GM03348 (cell line): ENCODE measurements at regions not wholly inside any gene's neighbourhood (a gene's known extent, or its start where the extent isn't known, plus 50 kb on each side); places are given as distances from the start of the nearest gene placed in this dataset.

Experiments
- DNase-seq: peaks from one replicate; pipeline ENCODE4 v3.0.0; 2012; ENCODE audit warnings: low spot score

GRCh38 chr3:5304789-5305683 is 117.5 kb downstream of the EDEM1 start:
- DNase-seq, result peak; percentile 71

DNA sequence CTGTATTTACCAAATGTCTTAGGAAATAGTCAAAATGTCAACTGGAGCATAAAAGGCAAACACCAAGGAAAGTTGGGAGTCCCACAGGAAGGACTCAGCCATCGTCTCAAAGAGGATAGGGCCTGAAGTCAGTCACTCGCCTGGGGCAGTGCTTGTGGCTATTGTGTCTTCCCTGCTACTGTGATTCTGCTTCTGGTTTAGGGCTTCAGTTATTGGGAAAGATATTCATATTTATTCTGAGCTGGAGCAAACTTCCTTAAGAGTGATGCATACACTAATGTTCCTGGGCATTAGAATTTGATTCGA is 118.1 kb downstream of the EDEM1 start:
- DNase-seq, result no peak

DNA sequence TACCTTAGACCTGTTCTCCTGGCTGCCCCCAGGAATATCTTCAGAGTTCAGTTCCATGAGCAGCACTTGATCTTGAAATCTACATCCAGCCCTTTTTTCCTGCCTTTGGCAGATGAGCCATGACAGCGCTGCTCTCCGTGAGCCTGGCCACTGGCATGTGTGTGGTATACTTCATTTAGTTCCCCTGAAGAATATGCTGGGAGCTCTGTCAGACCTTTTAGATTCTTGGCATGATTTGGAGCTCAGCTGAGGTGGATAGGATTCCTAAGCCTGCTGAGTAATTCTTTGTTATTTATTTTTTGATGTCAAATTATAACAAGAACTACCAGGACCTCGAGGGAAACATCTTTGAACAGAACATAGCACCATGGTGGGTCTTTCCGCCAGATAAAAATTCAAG is 121.7 kb downstream of the EDEM1 start:
- no peak for DNase-seq

DNA sequence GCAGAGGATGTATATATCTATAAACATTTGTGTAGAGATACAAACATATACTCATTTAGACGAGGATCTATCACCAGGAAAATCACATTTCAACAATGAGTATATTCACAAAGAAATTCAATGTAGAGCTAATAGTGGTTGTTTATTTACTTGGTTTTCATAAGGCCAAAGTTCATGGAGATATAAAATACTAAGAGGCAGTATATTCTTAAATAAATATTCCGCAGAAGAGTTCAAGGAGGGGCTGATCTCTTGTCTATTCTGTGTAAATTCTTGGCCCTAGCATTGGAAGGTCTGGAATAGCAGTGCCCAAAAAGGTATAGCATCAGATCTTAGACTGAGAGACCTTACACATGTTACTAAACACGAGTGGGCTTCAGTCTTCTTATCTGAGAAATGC is 122.1 kb downstream of the EDEM1 start:
- DNase-seq, result no peak

DNA sequence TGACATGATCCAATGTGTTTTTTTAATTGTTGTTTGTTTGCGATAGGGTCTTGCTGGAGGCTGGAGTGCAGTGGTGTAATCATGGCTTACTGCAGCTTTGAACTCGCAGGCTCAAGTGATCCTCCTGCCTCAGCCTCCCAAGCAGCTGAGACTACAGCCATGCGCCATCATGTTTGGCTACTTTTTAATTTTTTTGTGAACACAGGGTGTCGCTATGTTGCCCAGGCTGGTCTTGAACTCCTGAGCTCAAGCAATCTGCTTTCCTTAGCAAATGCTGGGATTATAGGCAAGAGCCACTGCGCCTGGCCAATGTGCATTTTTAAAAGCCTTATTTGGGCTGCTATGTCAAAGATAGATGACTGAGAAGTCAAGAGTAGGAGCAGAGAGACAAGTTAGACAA is 123.0 kb downstream of the EDEM1 start:
- DNase-seq, result no peak

DNA sequence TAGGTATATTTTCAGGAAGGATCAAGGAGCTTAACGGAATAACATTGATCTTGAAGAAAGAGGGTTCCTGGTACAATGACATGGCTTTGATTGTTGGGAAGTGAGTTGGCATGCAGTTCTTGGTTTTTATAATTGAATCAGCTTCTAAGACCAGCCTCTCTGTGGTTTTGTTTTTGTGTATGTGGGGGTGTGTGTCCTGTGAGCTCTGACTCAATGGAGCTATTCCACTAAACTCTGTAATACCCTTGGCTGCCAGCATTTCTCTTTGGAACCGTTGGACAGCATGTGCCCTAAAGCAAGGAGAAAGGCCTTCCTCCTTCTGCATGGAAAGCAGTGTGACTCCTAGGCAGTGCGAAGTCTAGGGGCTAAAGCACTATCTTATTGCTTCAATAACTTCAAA is 124.8 kb downstream of the EDEM1 start:
- no peak for DNase-seq

DNA sequence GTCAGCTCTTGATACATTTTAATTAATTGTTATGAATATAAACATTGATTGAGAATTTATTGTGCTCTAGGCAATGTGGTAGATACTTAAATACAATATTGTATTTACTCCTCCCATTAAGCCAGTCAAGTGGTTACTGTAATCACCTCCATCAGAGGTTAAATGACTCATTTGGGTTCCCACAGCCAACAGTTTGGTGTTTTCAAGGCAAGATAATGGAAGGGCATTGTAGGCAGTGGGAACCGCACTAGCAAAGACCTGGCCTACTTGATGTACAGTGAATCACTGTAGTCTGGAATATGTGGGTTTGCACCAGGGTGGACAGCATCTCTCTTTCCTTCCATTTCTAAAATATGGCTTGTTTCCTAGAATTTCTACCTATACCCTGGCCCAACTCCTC is 127.4 kb downstream of the EDEM1 start:
- no peak for DNase-seq

- DNase-seq, result no peak
Observed at GRCh38 chr3:5317557-5317956, 130.1 kb downstream of the EDEM1 start.

DNA sequence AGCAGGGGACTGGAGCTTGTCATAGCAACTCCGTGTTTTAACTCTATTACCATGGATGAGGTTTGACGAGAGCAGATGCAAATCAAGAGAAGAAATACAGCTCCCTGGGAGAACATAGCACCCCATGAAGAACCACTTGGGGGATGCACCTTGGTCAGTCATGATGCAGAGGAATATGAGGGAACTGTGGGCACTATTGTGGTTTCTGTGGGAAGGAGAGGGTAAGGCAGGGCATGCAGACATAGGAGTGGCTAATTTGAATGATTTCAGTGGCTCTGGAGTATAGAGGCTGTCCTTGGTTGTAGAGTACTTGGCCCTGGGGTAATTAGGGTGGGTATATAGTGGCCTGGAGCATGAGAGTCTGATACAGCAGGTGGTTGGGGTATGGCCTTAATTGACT is 131.9 kb downstream of the EDEM1 start:
- DNase-seq, result no peak

GRCh38 chr3:5321666-5322340 is 134.3 kb downstream of the EDEM1 start:
- DNase-seq, result no peak

GRCh38 chr3:5324780-5325179 is 137.3 kb downstream of the EDEM1 start:
- no peak for DNase-seq

DNA sequence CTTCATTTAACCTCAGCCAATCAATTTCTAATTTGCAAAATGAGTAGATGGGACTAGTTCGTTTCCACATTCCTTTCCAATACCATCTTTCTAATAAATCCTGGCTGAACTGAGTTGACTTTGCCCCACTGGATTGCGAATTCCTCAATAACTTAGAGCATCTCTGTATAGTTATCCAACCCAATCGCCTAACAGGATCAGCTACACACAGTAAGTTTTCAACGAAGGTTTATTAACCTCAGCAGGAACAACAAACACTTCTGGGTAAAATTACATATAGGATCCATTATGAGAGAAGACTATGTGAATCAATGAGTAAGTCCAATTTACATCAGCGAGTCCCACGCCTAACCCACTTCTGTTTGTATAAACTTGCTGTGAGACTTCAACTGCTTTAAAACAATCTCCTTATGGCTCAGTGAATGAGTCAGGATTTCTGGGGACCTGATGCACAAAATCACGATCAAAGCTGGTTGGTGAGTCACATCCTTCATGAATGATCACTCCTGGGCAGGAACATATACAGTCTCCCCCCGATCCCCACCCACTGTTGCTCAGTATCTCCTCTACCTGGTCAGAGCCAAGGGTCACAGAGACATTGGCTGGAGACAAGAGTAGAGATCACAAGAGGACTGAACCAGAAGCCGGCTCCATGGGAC is 142.8 kb downstream of the EDEM1 start:
- no peak for DNase-seq

- DNase-seq, result no peak
Observed at GRCh38 chr3:5331567-5332269, 144.2 kb downstream of the EDEM1 start.

GRCh38 chr3:5332270-5332956 is 144.9 kb downstream of the EDEM1 start:
- no peak for DNase-seq

DNA sequence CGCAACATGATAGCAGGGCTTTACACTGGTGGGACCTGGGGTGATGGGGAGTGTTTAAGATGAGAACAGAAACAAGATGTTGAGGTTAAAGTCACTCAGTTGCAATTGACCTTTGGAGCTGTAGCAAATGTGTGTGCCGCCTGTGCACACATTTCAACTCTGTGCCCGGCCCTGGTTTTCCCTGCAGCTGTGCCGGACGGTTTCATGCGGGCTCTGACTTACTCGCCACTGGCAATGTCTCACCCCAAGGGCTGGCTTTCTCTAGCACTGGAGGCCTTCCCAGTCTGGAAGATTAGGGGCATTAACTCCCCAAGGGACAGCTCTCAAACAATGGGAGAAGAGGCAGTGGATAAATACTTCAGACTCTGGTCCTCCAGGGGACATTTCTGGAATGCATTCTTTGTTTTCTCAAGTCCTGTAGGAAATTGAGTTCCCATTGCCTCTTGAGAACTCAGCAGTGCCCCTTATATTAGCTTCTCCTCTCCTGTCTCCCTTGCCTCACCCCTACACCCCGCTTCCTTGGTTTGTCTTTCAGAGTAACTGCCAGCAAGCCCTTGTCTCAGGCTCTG is 152.5 kb downstream of the EDEM1 start:
- DNase-seq, result no peak

GRCh38 chr3:5341610-5342009 is 154.1 kb downstream of the EDEM1 start:
- no peak for DNase-seq

DNA sequence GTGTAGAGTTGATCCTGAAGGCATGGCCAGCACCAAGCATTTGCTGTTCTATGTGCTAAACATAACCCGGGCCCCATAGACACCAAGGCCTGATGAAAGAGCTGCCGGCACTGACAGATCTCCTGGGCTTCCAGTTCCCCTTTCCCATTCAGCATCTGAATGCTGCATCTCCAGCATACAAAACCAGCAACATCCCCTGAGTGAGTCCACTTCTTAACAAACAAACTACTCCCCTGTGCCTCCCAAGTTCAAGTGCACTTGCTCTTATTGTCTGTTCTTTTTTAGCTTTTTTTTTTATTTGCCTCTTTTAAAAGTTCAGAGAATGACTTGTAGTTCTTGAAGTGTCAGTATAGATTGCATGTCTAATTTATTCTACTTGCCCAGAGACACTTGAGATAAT is 156.0 kb downstream of the EDEM1 start:
- DNase-seq, result no peak

DNA sequence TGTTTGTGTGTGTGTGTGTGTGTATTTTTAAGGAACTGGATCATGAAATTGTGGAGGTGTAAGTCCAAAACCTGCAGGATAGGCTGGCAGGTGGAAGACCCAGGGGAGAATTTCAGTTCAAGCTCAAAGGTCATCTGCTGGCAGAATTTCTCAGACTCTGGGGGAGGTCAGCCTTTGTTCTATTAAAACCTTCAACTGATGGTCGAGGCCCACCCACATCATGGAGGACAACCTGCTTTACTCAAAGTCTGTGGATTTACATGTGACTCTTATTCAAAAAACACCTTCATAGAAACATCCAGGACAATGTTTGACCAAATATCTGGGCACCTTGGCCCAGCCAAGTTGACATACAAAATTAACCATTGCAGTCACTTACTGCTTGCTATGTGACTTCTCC is 157.2 kb downstream of the EDEM1 start:
- DNase-seq, result no peak

DNA sequence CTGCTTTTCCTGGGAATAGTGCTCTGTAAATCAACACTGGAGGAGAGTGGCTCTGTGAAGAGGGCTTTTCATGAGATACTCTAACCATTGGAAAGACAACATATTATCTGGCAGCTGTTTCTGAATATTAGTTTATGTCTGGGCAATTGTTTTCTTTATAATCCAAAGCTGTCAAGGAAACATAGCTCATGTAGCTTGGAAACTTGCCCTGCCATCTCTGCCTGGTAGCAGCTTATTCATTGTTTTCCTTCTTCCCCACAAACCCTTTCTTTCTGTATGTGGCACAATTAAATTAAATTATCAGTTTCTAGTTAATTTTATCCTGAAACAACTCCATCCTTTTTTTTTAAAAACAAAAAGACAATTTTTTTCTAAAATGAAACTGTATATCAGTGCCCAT is 160.0 kb downstream of the EDEM1 start:
- DNase-seq, result no peak

- no peak for DNase-seq
Observed at GRCh38 chr3:5348229-5348902, 160.9 kb downstream of the EDEM1 start.

DNA sequence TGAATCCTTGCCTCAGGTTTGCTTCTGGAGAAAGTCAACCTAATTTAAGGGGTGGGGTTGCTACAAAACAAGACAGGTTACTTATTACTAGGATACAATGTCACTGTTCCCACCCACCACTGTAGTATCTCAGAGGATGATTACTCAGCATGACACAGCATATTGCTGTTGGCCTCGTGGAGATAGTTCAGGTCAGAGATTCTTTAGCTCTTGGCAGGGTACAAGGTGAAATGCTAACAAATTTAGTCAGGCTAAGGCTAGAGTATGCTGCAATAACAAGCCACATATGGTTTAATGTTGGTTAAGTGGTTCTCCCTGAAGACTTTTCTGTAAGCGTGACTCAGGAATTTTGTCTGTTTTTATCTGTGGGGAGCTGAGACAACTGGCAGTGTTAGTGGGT is 161.8 kb downstream of the EDEM1 start:
- no peak for DNase-seq
